HepG2 (cell line): ENCODE measurements at regions not wholly inside any gene's neighbourhood (a gene's known extent, or its start where the extent isn't known, plus 50 kb on each side); places are given as distances from the start of the nearest gene placed in this dataset.

Experiments used
- ATAC-seq: fragments of 200-7000 bp; cut with Tn5 transposase; 3 replicates; pipeline ENCODE4 v1.9.1; 2020; ENCODE audit warnings: mild to moderate bottlenecking, moderate library complexity
- BruUV-seq: library from RNA; stranded (reverse); fragments of 400-500 nt; replicated peaks from 2 replicates; lab custom pipeline; 2021; lab: Mats Ljungman, UMichigan
- CTCF ChIA-PET: fragments of 300-600 bp; formaldehyde crosslinking; extraction: SDS; loops from one replicate; lab custom pipeline; 2021; ENCODE audit warnings: low total read pairs, inconsistent platforms, low intra/inter-chr PET ratio; lab: Yijun Ruan, JAX
- POLR2A ChIA-PET: fragments of 350-600 bp; sonication (Branson Sonifier 250); formaldehyde crosslinking; loops from one replicate; lab custom pipeline; 2020; ENCODE audit warnings: antibody characterized with exemption, inconsistent platforms; lab: Yijun Ruan, JAX
- DNase-seq: peaks from one replicate; pipeline ENCODE4 v3.0.0-alpha.2; 2015; ENCODE audit warnings: low spot score
- FAIRE-seq: peaks from 3 replicates; lab custom pipeline; 2011; peaks lifted over from hg19 to GRCh38; lab: Jason Lieb, UNC
- H2AFZ ChIP-seq: one replicate; pipeline ENCODE4 v1.6.1; 2011; ENCODE audit warnings: low read length, inconsistent platforms
- H3K27ac ChIP-seq: fragments of 300-600 bp; 3 replicates; pipeline ENCODE4 v1.8.0; 2011; ENCODE audit warnings: mixed run types, mild to moderate bottlenecking, mixed read lengths, low read length, inconsistent platforms; ENCODE audit not compliant: insufficient read depth; ENCODE audit errors: extremely low read length
- H3K27me3 ChIP-seq, 2 experiments: fragments of 200-600 bp in 1 of 2; 2 replicates in 1 of 2; 3 replicates in 1 of 2; pipeline versions ENCODE4 v1.6.0 to v1.8.0; 2011; ENCODE audit warnings: low read length in 2 of 2, mild to moderate bottlenecking in 2 of 2, moderate library complexity in 2 of 2, inconsistent platforms in 1 of 2; ENCODE audit not compliant: insufficient read depth in 2 of 2, control insufficient read depth in 1 of 2
- H3K36me3 ChIP-seq, 2 experiments: fragments of 200-600 bp in 1 of 2; replicated peaks in 1 of 2; 2 replicates in 1 of 2; 3 replicates in 1 of 2; pipeline versions ENCODE4 v1.5.1 to v1.8.0; 2011; ENCODE audit warnings: low read length in 2 of 2, inconsistent platforms in 1 of 2; ENCODE audit not compliant: insufficient read depth in 2 of 2, control insufficient read depth in 1 of 2
- H3K4me1 ChIP-seq: 2 replicates; pipeline ENCODE4 v1.5.1; 2012; ENCODE audit warnings: low read length, inconsistent platforms; ENCODE audit not compliant: insufficient read depth
- H3K4me2 ChIP-seq: 2 replicates; pipeline ENCODE4 v1.6.0; 2011; ENCODE audit warnings: low read depth, low read length, inconsistent platforms
- H3K4me3 ChIP-seq, 3 experiments: fragments of 200-600 bp in 1 of 3; sonication (generic), shearing (Covaris generic) in 1 of 3; replicated peaks in 1 of 3; 2 replicates each; pipeline ENCODE4 v1.5.1; 2011 to 2016; ENCODE audit warnings: low read length in 3 of 3, inconsistent platforms in 2 of 3, low read depth in 2 of 3, mild to moderate bottlenecking in 2 of 3, control low read depth in 1 of 3, mixed read lengths in 1 of 3; ENCODE audit not compliant: insufficient read depth in 1 of 3
- H3K79me2 ChIP-seq: one replicate; pipeline ENCODE4 v1.6.1; 2011; ENCODE audit warnings: low read length, inconsistent platforms; ENCODE audit not compliant: insufficient read depth
- H3K9ac ChIP-seq: 2 replicates; pipeline ENCODE4 v1.6.0; 2011; ENCODE audit warnings: mild to moderate bottlenecking, low read depth, low read length, inconsistent platforms; ENCODE audit not compliant: insufficient read depth
- H3K9me3 ChIP-seq: 2 replicates; pipeline ENCODE4 v1.5.1; 2012; ENCODE audit warnings: mild to moderate bottlenecking, low read length
- H4K20me1 ChIP-seq: 2 replicates; pipeline ENCODE4 v1.6.0; 2011; ENCODE audit warnings: inconsistent platforms, mild to moderate bottlenecking, low read length, moderate library complexity; ENCODE audit not compliant: insufficient read depth
- AKAP8 ChIP-seq: sonication (generic); formaldehyde crosslinking; IDR thresholded peaks from 2 replicates; pipeline ENCODE4 v1.5.1; 2020; ENCODE audit warnings: mild to moderate bottlenecking, missing genetic modification reagents
- DNMT3B ChIP-seq: conservative IDR thresholded peaks from 2 replicates; pipeline ENCODE4 v1.6.1; 2016; ENCODE audit warnings: missing biosample characterization, control low read depth
- EHMT2 ChIP-seq: fragments of 200-600 bp; sonication (generic); IDR thresholded peaks from 2 replicates; pipeline ENCODE4 v1.7.0; 2017; ENCODE audit warnings: antibody characterized with exemption, low read depth, low read length, borderline replicate concordance
- MAFG ChIP-seq: sonication (generic); formaldehyde crosslinking; IDR thresholded peaks from 2 replicates; pipeline ENCODE4 v1.5.1; 2020; ENCODE audit warnings: mild to moderate bottlenecking, missing genetic modification reagents
- NKX3-1 ChIP-seq: sonication (generic); formaldehyde crosslinking; IDR thresholded peaks from 2 replicates; pipeline ENCODE4 v1.5.0; 2020; ENCODE audit warnings: missing genetic modification reagents
- RNF2 ChIP-seq: fragments of 450-650 bp; conservative IDR thresholded peaks from 2 replicates; pipeline ENCODE4 v1.6.1; 2016; ENCODE audit warnings: low read depth
- SMAD3 ChIP-seq: sonication (generic); formaldehyde crosslinking; IDR thresholded peaks from 2 replicates; pipeline ENCODE4 v1.4.0; 2020; ENCODE audit warnings: missing genetic modification reagents
- U2AF2 ChIP-seq: fragments of 200-400 bp; formaldehyde crosslinking; IDR thresholded peaks from 2 replicates; pipeline ENCODE4 v1.6.1; 2017; ENCODE audit warnings: low read depth, mild to moderate bottlenecking, low read length
- ZFP82 ChIP-seq: sonication (generic); formaldehyde crosslinking; IDR thresholded peaks from 2 replicates; pipeline ENCODE4 v1.5.1; 2020; ENCODE audit warnings: mild to moderate bottlenecking, missing genetic modification reagents, borderline replicate concordance
- ZNF160 ChIP-seq: sonication (generic); formaldehyde crosslinking; IDR thresholded peaks from 2 replicates; pipeline ENCODE4 v1.8.0; 2022; ENCODE audit warnings: mild to moderate bottlenecking, inconsistent platforms, missing genetic modification reagents
- ZNF234 ChIP-seq: sonication (generic); formaldehyde crosslinking; conservative IDR thresholded peaks from 2 replicates; pipeline ENCODE4 v1.5.1; 2020; ENCODE audit warnings: mild to moderate bottlenecking, missing genetic modification reagents
- ZNF430 ChIP-seq: sonication (generic); formaldehyde crosslinking; IDR thresholded peaks from 2 replicates; pipeline ENCODE4 v1.9.0; 2021; ENCODE audit warnings: mild to moderate bottlenecking, missing genetic modification reagents
- ZNF501 ChIP-seq: sonication (generic); formaldehyde crosslinking; IDR thresholded peaks from 2 replicates; pipeline ENCODE4 v1.5.1; 2020; ENCODE audit warnings: mild to moderate bottlenecking, moderate library complexity, missing genetic modification reagents
- ZNF530 ChIP-seq: sonication (generic); formaldehyde crosslinking; IDR thresholded peaks from 2 replicates; pipeline ENCODE4 v1.5.0; 2020; ENCODE audit warnings: low read depth, mild to moderate bottlenecking, missing genetic modification reagents
- WGBS: methylation state at CpG from one replicate; pipeline ENCODE4 v1.1.6; 2017; ENCODE audit warnings: low lambda C conversion rate; 5-methylcytosine and 5-hydroxymethylcytosine counted together
- in situ Hi-C: cut with HindIII; loops from 2 replicates; pipeline ENCODE4 v1.10.0; 2017; ENCODE audit warnings: low pct_unique_long_range_greater_than_20kb; ENCODE audit not compliant: extremely low pct_ligation_motif_present
- intact Hi-C: fragments of 100-400 bp; cut with micrococcal nuclease; formaldehyde crosslinking; loops from one replicate; pipeline ENCODE4 v1.10.0; 2022; ENCODE audit not compliant: unreplicated experiment
- TF ChIP-seq, protein P1 (sequence below): sonication (generic); formaldehyde crosslinking; IDR thresholded peaks from 2 replicates; pipeline ENCODE4 v1.8.1; 2022; ENCODE audit warnings: mild to moderate bottlenecking, missing genetic modification reagents
- TF ChIP-seq, protein P2 (sequence below): sonication (generic); formaldehyde crosslinking; IDR thresholded peaks from 2 replicates; pipeline ENCODE4 v1.9.0; 2021; ENCODE audit warnings: missing genetic modification reagents, mild to moderate bottlenecking, borderline replicate concordance
- TF ChIP-seq, protein P3 (sequence below): sonication (generic); formaldehyde crosslinking; IDR thresholded peaks from 2 replicates; pipeline ENCODE4 v1.4.0; 2020; ENCODE audit warnings: missing genetic modification reagents, borderline replicate concordance
- TF ChIP-seq, protein P4 (sequence below): sonication (generic); formaldehyde crosslinking; conservative IDR thresholded peaks from 2 replicates; pipeline ENCODE4 v1.4.0; 2020; ENCODE audit warnings: missing genetic modification reagents

DNA sequence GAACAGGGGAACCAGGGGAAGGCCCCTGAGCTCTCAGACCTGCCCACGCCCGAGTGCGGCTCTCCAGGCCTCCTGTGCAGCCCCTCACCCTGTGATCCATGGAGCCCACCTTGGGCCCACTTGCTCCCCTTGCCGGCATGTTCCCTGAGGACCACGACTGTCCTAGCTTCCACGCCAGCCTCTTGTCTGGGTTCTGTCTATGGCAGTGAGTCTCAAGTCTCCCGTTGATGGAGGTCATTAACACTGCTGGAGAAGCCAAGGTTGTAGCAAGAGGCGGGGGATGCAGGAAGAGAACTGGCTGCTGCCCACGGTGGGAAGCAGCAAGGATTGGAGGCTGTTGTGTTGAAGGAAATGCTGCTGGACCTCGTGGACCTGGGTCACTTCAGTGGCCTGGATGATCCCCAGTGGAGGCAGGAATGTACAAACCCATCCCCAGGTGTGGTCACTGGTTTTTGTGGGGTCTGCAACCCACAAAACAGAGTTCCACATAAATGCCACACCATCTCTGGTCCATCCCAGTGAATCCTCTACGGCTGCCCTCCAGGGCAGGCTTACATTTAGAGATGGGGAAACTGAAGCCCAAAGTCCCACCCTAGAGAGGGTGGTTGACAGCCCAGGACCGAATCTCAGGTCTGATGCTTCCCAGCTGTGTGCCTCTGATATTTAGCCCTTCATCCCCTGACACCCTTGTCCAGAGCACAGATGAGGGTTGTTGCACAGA, 150.3 kb downstream of the NDUFA10 start:
- no peak overlapping the region for H2AFZ ChIP-seq
- in situ Hi-C loops = no loop called here
- WGBS = 43% methylated on average over 12 of the region's 12 CpGs
- TF ChIP-seq MAFG (CRISPR knock-in tag) = no peak
- no peak for TF ChIP-seq ZNF160
- TF ChIP-seq, protein P1, sequence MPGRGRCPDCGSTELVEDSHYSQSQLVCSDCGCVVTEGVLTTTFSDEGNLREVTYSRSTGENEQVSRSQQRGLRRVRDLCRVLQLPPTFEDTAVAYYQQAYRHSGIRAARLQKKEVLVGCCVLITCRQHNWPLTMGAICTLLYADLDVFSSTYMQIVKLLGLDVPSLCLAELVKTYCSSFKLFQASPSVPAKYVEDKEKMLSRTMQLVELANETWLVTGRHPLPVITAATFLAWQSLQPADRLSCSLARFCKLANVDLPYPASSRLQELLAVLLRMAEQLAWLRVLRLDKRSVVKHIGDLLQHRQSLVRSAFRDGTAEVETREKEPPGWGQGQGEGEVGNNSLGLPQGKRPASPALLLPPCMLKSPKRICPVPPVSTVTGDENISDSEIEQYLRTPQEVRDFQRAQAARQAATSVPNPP (CRISPR knock-in tag) = no peak
- TF ChIP-seq RNF2 = no peak
- no peak for TF ChIP-seq DNMT3B (CRISPR knock-in tag)
- no peak for TF ChIP-seq NKX3-1 (CRISPR knock-in tag)
- no peak for TF ChIP-seq SMAD3 (CRISPR knock-in tag)
- TF ChIP-seq ZFP82 (CRISPR knock-in tag) = no peak
- TF ChIP-seq ZNF501 (CRISPR knock-in tag) = no peak
- TF ChIP-seq ZNF530 (CRISPR knock-in tag) = no peak
- TF ChIP-seq EHMT2 = no peak
- TF ChIP-seq AKAP8 = no peak
- TF ChIP-seq ZNF234 (CRISPR knock-in tag) = no peak
- TF ChIP-seq, protein P2, sequence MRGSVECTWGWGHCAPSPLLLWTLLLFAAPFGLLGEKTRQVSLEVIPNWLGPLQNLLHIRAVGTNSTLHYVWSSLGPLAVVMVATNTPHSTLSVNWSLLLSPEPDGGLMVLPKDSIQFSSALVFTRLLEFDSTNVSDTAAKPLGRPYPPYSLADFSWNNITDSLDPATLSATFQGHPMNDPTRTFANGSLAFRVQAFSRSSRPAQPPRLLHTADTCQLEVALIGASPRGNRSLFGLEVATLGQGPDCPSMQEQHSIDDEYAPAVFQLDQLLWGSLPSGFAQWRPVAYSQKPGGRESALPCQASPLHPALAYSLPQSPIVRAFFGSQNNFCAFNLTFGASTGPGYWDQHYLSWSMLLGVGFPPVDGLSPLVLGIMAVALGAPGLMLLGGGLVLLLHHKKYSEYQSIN (CRISPR knock-in tag) = no peak
- TF ChIP-seq, protein P3, sequence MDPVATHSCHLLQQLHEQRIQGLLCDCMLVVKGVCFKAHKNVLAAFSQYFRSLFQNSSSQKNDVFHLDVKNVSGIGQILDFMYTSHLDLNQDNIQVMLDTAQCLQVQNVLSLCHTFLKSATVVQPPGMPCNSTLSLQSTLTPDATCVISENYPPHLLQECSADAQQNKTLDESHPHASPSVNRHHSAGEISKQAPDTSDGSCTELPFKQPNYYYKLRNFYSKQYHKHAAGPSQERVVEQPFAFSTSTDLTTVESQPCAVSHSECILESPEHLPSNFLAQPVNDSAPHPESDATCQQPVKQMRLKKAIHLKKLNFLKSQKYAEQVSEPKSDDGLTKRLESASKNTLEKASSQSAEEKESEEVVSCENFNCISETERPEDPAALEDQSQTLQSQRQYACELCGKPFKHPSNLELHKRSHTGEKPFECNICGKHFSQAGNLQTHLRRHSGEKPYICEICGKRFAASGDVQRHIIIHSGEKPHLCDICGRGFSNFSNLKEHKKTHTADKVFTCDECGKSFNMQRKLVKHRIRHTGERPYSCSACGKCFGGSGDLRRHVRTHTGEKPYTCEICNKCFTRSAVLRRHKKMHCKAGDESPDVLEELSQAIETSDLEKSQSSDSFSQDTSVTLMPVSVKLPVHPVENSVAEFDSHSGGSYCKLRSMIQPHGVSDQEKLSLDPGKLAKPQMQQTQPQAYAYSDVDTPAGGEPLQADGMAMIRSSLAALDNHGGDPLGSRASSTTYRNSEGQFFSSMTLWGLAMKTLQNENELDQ (CRISPR knock-in tag) = no peak
- TF ChIP-seq U2AF2 = no peak
- TF ChIP-seq, protein P4, sequence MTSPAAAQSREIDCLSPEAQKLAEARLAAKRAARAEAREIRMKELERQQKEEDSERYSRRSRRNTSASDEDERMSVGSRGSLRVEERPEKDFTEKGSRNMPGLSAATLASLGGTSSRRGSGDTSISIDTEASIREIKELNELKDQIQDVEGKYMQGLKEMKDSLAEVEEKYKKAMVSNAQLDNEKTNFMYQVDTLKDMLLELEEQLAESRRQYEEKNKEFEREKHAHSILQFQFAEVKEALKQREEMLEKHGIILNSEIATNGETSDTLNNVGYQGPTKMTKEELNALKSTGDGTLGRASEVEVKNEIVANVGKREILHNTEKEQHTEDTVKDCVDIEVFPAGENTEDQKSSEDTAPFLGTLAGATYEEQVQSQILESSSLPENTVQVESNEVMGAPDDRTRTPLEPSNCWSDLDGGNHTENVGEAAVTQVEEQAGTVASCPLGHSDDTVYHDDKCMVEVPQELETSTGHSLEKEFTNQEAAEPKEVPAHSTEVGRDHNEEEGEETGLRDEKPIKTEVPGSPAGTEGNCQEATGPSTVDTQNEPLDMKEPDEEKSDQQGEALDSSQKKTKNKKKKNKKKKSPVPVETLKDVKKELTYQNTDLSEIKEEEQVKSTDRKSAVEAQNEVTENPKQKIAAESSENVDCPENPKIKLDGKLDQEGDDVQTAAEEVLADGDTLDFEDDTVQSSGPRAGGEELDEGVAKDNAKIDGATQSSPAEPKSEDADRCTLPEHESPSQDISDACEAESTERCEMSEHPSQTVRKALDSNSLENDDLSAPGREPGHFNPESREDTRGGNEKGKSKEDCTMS = no peak
- no peak for TF ChIP-seq ZNF430 (CRISPR knock-in tag)
- TF ChIP-seq, all 625 proteins: peak for 0
- no peak overlapping the region for H3K27ac ChIP-seq
- no peak overlapping the region for H3K4me2 ChIP-seq
- H3K36me3 ChIP-seq = no peaks in the 10 kb centered on the region
- no peak overlapping the region for H3K9ac ChIP-seq
- DNase-seq (no peak), FAIRE-seq (no peak), ATAC-seq (no peak)
- H3K79me2 ChIP-seq = no peaks in the 10 kb centered on the region
- H4K20me1 ChIP-seq = no peaks in the 10 kb centered on the region
- ChIA-PET POLR2A (no interaction called here), CTCF (no interaction called here)
- no peak overlapping the region for H3K4me3 ChIP-seq
- intact Hi-C loops = no loop called here
- H3K9me3 ChIP-seq = no peaks in the 10 kb centered on the region
- no TSS peak for BruUV-seq
- peaks cover 12 to 66% of the 10 kb centered on the region in 2 experiments for H3K27me3 ChIP-seq
- peaks cover 11% of the 10 kb centered on the region for H3K4me1 ChIP-seq
